ENCODE measurements at regions not wholly inside any gene's neighbourhood (a gene's known extent, or its start where the extent isn't known, plus 50 kb on each side); places are given as distances from the start of the nearest gene placed in this dataset.

GRCh38 chrX:15087747-15088146 is 182.1 kb downstream of the ASB9 start:
- DNase-seq, result no peak
- Histone ChIP-seq H3K4me3 (no peak overlapping the region), H3K9me3 (ENCODE audit: low read depth) (no peaks in the 10 kb centered on the region), H3K9ac (no peak overlapping the region), H3K27me3 (replicated peaks; ENCODE audit: insufficient read depth) (no peaks in the 10 kb centered on the region), H3K4me2 (ENCODE audit: unreplicated experiment) (no peak overlapping the region), H4K20me1 (ENCODE audit: insufficient read depth) (no peaks in the 10 kb centered on the region), H3K4me1 (ENCODE audit: insufficient read depth) (no peaks in the 10 kb centered on the region), H3F3A (ENCODE audit: insufficient read depth) (no peaks in the 10 kb centered on the region), H3K27ac (no peak overlapping the region), H2AFZ (no peak overlapping the region), H3K9me2 (ENCODE audit: insufficient read depth) (no peaks in the 10 kb centered on the region), H3K36me3 (ENCODE audit: low read depth) (no peaks in the 10 kb centered on the region), H3K79me2 (ENCODE audit: insufficient read depth) (no peaks in the 10 kb centered on the region)
- in situ Hi-C loops (cut with MboI), result no loop called here
- TF ChIP-seq EZH2 (IDR thresholded peaks at IDR 0.05; ENCODE audit: insufficient read depth, poor library complexity, severe bottlenecking), result no peak
- TF ChIP-seq EZH2phosphoT487 (IDR thresholded peaks at IDR 0.05; ENCODE audit: insufficient read depth, low read depth), result no peak
- 14 to 18% methylated on average over 5 of the region's 5 CpGs for WGBS, 2 experiments (ENCODE audit: low coverage in 1 of 2, low lambda C conversion rate in 2 of 2, missing lambda C conversion rate in 2 of 2)

- H3K4me3 ChIP-seq, result no peak overlapping the region
- no peaks in the 10 kb centered on the region for H3K9me3 ChIP-seq (ENCODE audit: low read depth)
- H2AFZ ChIP-seq, result no peak overlapping the region
- H3K36me3 ChIP-seq (ENCODE audit: low read depth), result no peaks in the 10 kb centered on the region
- TF ChIP-seq EZH2 (IDR thresholded peaks at IDR 0.05; ENCODE audit: insufficient read depth, poor library complexity, severe bottlenecking) (no peak), EZH2phosphoT487 (IDR thresholded peaks at IDR 0.05; ENCODE audit: insufficient read depth, low read depth) (no peak)
- no peaks in the 10 kb centered on the region for H3K27me3 ChIP-seq (replicated peaks; ENCODE audit: insufficient read depth)
- H3K9ac ChIP-seq, result no peak overlapping the region
- H3K4me2 ChIP-seq (ENCODE audit: unreplicated experiment), result no peak overlapping the region
- WGBS, 2 experiments (ENCODE audit: low coverage in 1 of 2, low lambda C conversion rate in 2 of 2, missing lambda C conversion rate in 2 of 2), result 8 to 12% methylated on average over 7 of the region's 7 CpGs
- no peaks in the 10 kb centered on the region for H3F3A ChIP-seq (ENCODE audit: insufficient read depth)
- no peak overlapping the region for H3K27ac ChIP-seq
- DNase-seq, result no peak
- no peaks in the 10 kb centered on the region for H3K4me1 ChIP-seq (ENCODE audit: insufficient read depth)
- no peaks in the 10 kb centered on the region for H3K79me2 ChIP-seq (ENCODE audit: insufficient read depth)
- H3K9me2 ChIP-seq (ENCODE audit: insufficient read depth), result no peaks in the 10 kb centered on the region
- no peaks in the 10 kb centered on the region for H4K20me1 ChIP-seq (ENCODE audit: insufficient read depth)
- in situ Hi-C loops (cut with MboI), result no loop called here
These were observed 196.6 kb downstream of the ASB9 start for GRCh38 chrX:15073313-15073712.

GRCh38 chrX:15072880-15073279 is 197.0 kb downstream of the ASB9 start:
- Histone ChIP-seq H3K9ac (no peak overlapping the region), H3K79me2 (ENCODE audit: insufficient read depth) (no peaks in the 10 kb centered on the region), H2AFZ (no peak overlapping the region), H3K36me3 (ENCODE audit: low read depth) (no peaks in the 10 kb centered on the region), H4K20me1 (ENCODE audit: insufficient read depth) (no peaks in the 10 kb centered on the region), H3K4me3 (no peak overlapping the region), H3K27me3 (replicated peaks; ENCODE audit: insufficient read depth) (no peaks in the 10 kb centered on the region), H3F3A (ENCODE audit: insufficient read depth) (no peaks in the 10 kb centered on the region), H3K27ac (no peak overlapping the region), H3K4me1 (ENCODE audit: insufficient read depth) (no peaks in the 10 kb centered on the region), H3K9me2 (ENCODE audit: insufficient read depth) (no peaks in the 10 kb centered on the region), H3K9me3 (ENCODE audit: low read depth) (no peaks in the 10 kb centered on the region), H3K4me2 (ENCODE audit: unreplicated experiment) (no peak overlapping the region)
- TF ChIP-seq EZH2phosphoT487 (IDR thresholded peaks at IDR 0.05; ENCODE audit: insufficient read depth, low read depth), result no peak
- TF ChIP-seq EZH2 (IDR thresholded peaks at IDR 0.05; ENCODE audit: insufficient read depth, poor library complexity, severe bottlenecking), result no peak
- 30 to 53% methylated on average over 2 to 3 of the region's 3 CpGs for WGBS, 2 experiments (ENCODE audit: low coverage in 1 of 2, low lambda C conversion rate in 2 of 2, missing lambda C conversion rate in 2 of 2)
- no peak for DNase-seq
- in situ Hi-C loops (cut with MboI), result no loop called here

GRCh38 chrX:15072259-15072658 is 197.6 kb downstream of the ASB9 start:
- no peak overlapping the region for H2AFZ ChIP-seq
- 2 to 4% methylated on average over 3 of the region's 3 CpGs for WGBS, 2 experiments (ENCODE audit: low coverage in 1 of 2, low lambda C conversion rate in 2 of 2, missing lambda C conversion rate in 2 of 2)
- no peak overlapping the region for H3K9ac ChIP-seq
- H3K27ac ChIP-seq, result no peak overlapping the region
- no peaks in the 10 kb centered on the region for H3K9me3 ChIP-seq (ENCODE audit: low read depth)
- H3K4me2 ChIP-seq (ENCODE audit: unreplicated experiment), result no peak overlapping the region
- no peaks in the 10 kb centered on the region for H3K36me3 ChIP-seq (ENCODE audit: low read depth)
- H3K4me1 ChIP-seq (ENCODE audit: insufficient read depth), result no peaks in the 10 kb centered on the region
- no peak overlapping the region for H3K4me3 ChIP-seq
- no peaks in the 10 kb centered on the region for H3K9me2 ChIP-seq (ENCODE audit: insufficient read depth)
- H3F3A ChIP-seq (ENCODE audit: insufficient read depth), result no peaks in the 10 kb centered on the region
- DNase-seq, result no peak
- in situ Hi-C loops (cut with MboI), result no loop called here
- H3K79me2 ChIP-seq (ENCODE audit: insufficient read depth), result no peaks in the 10 kb centered on the region
- TF ChIP-seq EZH2 (IDR thresholded peaks at IDR 0.05; ENCODE audit: insufficient read depth, poor library complexity, severe bottlenecking), result no peak
- no peak for TF ChIP-seq EZH2phosphoT487 (IDR thresholded peaks at IDR 0.05; ENCODE audit: insufficient read depth, low read depth)
- no peaks in the 10 kb centered on the region for H3K27me3 ChIP-seq (replicated peaks; ENCODE audit: insufficient read depth)
- no peaks in the 10 kb centered on the region for H4K20me1 ChIP-seq (ENCODE audit: insufficient read depth)

GRCh38 chrX:15059474-15059873 is 186.3 kb downstream of the MOSPD2 start:
- H3K36me3 ChIP-seq (ENCODE audit: low read depth), result no peaks in the 10 kb centered on the region
- H3K4me1 ChIP-seq (ENCODE audit: insufficient read depth), result peaks cover 9% of the 10 kb centered on the region
- 8 to 9% methylated on average over 2 of the region's 2 CpGs for WGBS, 2 experiments (ENCODE audit: low coverage in 1 of 2, low lambda C conversion rate in 2 of 2, missing lambda C conversion rate in 2 of 2)
- no peak overlapping the region for H2AFZ ChIP-seq
- H3K9ac ChIP-seq, result no peak overlapping the region
- no peaks in the 10 kb centered on the region for H3K27me3 ChIP-seq (replicated peaks; ENCODE audit: insufficient read depth)
- H4K20me1 ChIP-seq (ENCODE audit: insufficient read depth), result no peaks in the 10 kb centered on the region
- H3F3A ChIP-seq (ENCODE audit: insufficient read depth), result no peaks in the 10 kb centered on the region
- TF ChIP-seq EZH2 (IDR thresholded peaks at IDR 0.05; ENCODE audit: insufficient read depth, poor library complexity, severe bottlenecking) (no peak), EZH2phosphoT487 (IDR thresholded peaks at IDR 0.05; ENCODE audit: insufficient read depth, low read depth) (no peak)
- DNase-seq, result peak; percentile 14
- no peak overlapping the region for H3K27ac ChIP-seq
- no peaks in the 10 kb centered on the region for H3K9me2 ChIP-seq (ENCODE audit: insufficient read depth)
- H3K4me2 ChIP-seq (ENCODE audit: unreplicated experiment), result no peak overlapping the region
- H3K4me3 ChIP-seq, result no peak overlapping the region
- no peaks in the 10 kb centered on the region for H3K9me3 ChIP-seq (ENCODE audit: low read depth)
- in situ Hi-C loops (cut with MboI), result no loop called here
- H3K79me2 ChIP-seq (ENCODE audit: insufficient read depth), result no peaks in the 10 kb centered on the region

Data from GM23248 (cell line).